ENCODE measurements at regions not wholly inside any gene's neighbourhood (a gene's known extent, or its start where the extent isn't known, plus 50 kb on each side); places are given as distances from the start of the nearest gene placed in this dataset.

GRCh38 chr20:11473983-11474382 lies 443.7 kb upstream of the BTBD3 start:
- no peak for TF ChIP-seq FOXP2 (optimal IDR thresholded peaks at IDR 0.05; ENCODE audit: borderline replicate concordance, extremely low read depth, extremely low read length, insufficient read depth)
- TF ChIP-seq SIN3A (IDR thresholded peaks at IDR 0.05; ENCODE audit: borderline replicate concordance, insufficient read depth, low read length), result no peak
- no peak for TF ChIP-seq REST (IDR thresholded peaks at IDR 0.05; ENCODE audit: insufficient read depth in 1 of 2, low read depth in 2 of 2, low read length in 2 of 2)
- TF ChIP-seq TAF1 (IDR thresholded peaks at IDR 0.05; ENCODE audit: borderline replicate concordance, insufficient read depth, low read length), result no peak
- no peak for TF ChIP-seq POLR2AphosphoS5 (IDR thresholded peaks at IDR 0.05; ENCODE audit: low read depth, low read length)

- TF ChIP-seq POLR2AphosphoS5 (IDR thresholded peaks at IDR 0.05; ENCODE audit: low read depth, low read length), result no peak
- TF ChIP-seq REST (IDR thresholded peaks at IDR 0.05; ENCODE audit: insufficient read depth in 1 of 2, low read depth in 2 of 2, low read length in 2 of 2), result no peak
- no peak for TF ChIP-seq FOXP2 (optimal IDR thresholded peaks at IDR 0.05; ENCODE audit: borderline replicate concordance, extremely low read depth, extremely low read length, insufficient read depth)
- no peak for TF ChIP-seq TAF1 (IDR thresholded peaks at IDR 0.05; ENCODE audit: borderline replicate concordance, insufficient read depth, low read length)
- TF ChIP-seq SIN3A (IDR thresholded peaks at IDR 0.05; ENCODE audit: borderline replicate concordance, insufficient read depth, low read length), result no peak
Observed at GRCh38 chr20:11483697-11484096, 434.0 kb upstream of the BTBD3 start.

GRCh38 chr20:11484479-11484878 lies 433.2 kb upstream of the BTBD3 start:
- TF ChIP-seq SIN3A (IDR thresholded peaks at IDR 0.05; ENCODE audit: borderline replicate concordance, insufficient read depth, low read length) (no peak), REST (IDR thresholded peaks at IDR 0.05; ENCODE audit: insufficient read depth in 1 of 2, low read depth in 2 of 2, low read length in 2 of 2) (no peak), FOXP2 (optimal IDR thresholded peaks at IDR 0.05; ENCODE audit: borderline replicate concordance, extremely low read depth, extremely low read length, insufficient read depth) (no peak), TAF1 (IDR thresholded peaks at IDR 0.05; ENCODE audit: borderline replicate concordance, insufficient read depth, low read length) (no peak), POLR2AphosphoS5 (IDR thresholded peaks at IDR 0.05; ENCODE audit: low read depth, low read length) (no peak)

GRCh38 chr20:11492386-11492785 lies 425.3 kb upstream of the BTBD3 start:
- TF ChIP-seq TAF1 (IDR thresholded peaks at IDR 0.05; ENCODE audit: borderline replicate concordance, insufficient read depth, low read length) (no peak), REST (IDR thresholded peaks at IDR 0.05; ENCODE audit: insufficient read depth in 1 of 2, low read depth in 2 of 2, low read length in 2 of 2) (no peak), POLR2AphosphoS5 (IDR thresholded peaks at IDR 0.05; ENCODE audit: low read depth, low read length) (no peak), SIN3A (IDR thresholded peaks at IDR 0.05; ENCODE audit: borderline replicate concordance, insufficient read depth, low read length) (no peak), FOXP2 (optimal IDR thresholded peaks at IDR 0.05; ENCODE audit: borderline replicate concordance, extremely low read depth, extremely low read length, insufficient read depth) (no peak)

GRCh38 chr20:11492846-11493245 lies 424.8 kb upstream of the BTBD3 start:
- TF ChIP-seq REST (IDR thresholded peaks at IDR 0.05; ENCODE audit: insufficient read depth in 1 of 2, low read depth in 2 of 2, low read length in 2 of 2) (no peak), POLR2AphosphoS5 (IDR thresholded peaks at IDR 0.05; ENCODE audit: low read depth, low read length) (no peak), SIN3A (IDR thresholded peaks at IDR 0.05; ENCODE audit: borderline replicate concordance, insufficient read depth, low read length) (no peak), TAF1 (IDR thresholded peaks at IDR 0.05; ENCODE audit: borderline replicate concordance, insufficient read depth, low read length) (no peak), FOXP2 (optimal IDR thresholded peaks at IDR 0.05; ENCODE audit: borderline replicate concordance, extremely low read depth, extremely low read length, insufficient read depth) (no peak)
